ENCODE measurements at regions not wholly inside any gene's neighbourhood (a gene's known extent, or its start where the extent isn't known, plus 50 kb on each side); places are given as distances from the start of the nearest gene placed in this dataset.
"Not testable (repeated sequence)": the region's sequence is repeated elsewhere in the genome, so short reads cannot be mapped to it uniquely, and the experiment has no call there.

GRCh38 chr3:4065085-4065484, 238.1 kb upstream of the SETMAR start:
- H3K27me3 ChIP-seq: no peaks in the 10 kb centered on the region
- H3K4me1 ChIP-seq: peaks cover 0 to 9% (median 0%) of the 10 kb centered on the region in 4 donors
- H3K9me3 ChIP-seq: no peaks in the 10 kb centered on the region
- no peak for TF ChIP-seq CTCF (IDR thresholded peaks at IDR 0.05)
- no peak for TF ChIP-seq POLR2A (IDR thresholded peaks at IDR 0.05)
- TF ChIP-seq EP300 (IDR thresholded peaks at IDR 0.05): no peak
- peaks cover 0 to 2% (median 0%) of the 10 kb centered on the region in 3 donors for H3K36me3 ChIP-seq
- no peak for DNase-seq (ENCODE audit: low spot score in 2 of 2)
- no peak overlapping the region for H3K4me3 ChIP-seq
- WGBS, 2 donors: 82 to 83% methylated on average over 2 of the region's 2 CpGs
- no peak overlapping the region for H3K27ac ChIP-seq

GRCh38 chr3:4065554-4065953, 237.6 kb upstream of the SETMAR start:
- H3K36me3 ChIP-seq: peaks cover 0 to 2% (median 0%) of the 10 kb centered on the region in 3 donors
- H3K27ac ChIP-seq: no peak overlapping the region

GRCh38 chr3:4067893-4068292, 235.3 kb upstream of the SETMAR start:
- DNase-seq (ENCODE audit: low spot score in 2 of 2): no peak
- Histone ChIP-seq H3K4me3 (no peak overlapping the region), H3K4me1 (no peaks in the 10 kb centered on the region), H3K9me3 (peaks cover 0 to 2% (median 0%) of the 10 kb centered on the region in 4 donors), H3K27me3 (no peaks in the 10 kb centered on the region), H3K27ac (no peak overlapping the region), H3K36me3 (peaks cover 0 to 2% (median 0%) of the 10 kb centered on the region in 3 donors)
- TF ChIP-seq CTCF (IDR thresholded peaks at IDR 0.05) (no peak), EP300 (IDR thresholded peaks at IDR 0.05) (no peak), POLR2A (IDR thresholded peaks at IDR 0.05) (no peak)

More at GRCh38 chr3:4065554-4065953, 237.6 kb upstream of the SETMAR start:
- Histone ChIP-seq H3K9me3 (no peaks in the 10 kb centered on the region), H3K4me1 (peaks cover 0 to 4% (median 0%) of the 10 kb centered on the region in 4 donors), H3K27me3 (no peaks in the 10 kb centered on the region), H3K4me3 (no peak overlapping the region)
- TF ChIP-seq POLR2A (IDR thresholded peaks at IDR 0.05) (no peak), CTCF (IDR thresholded peaks at IDR 0.05) (no peak), EP300 (IDR thresholded peaks at IDR 0.05) (no peak)
- WGBS, 2 donors: 97 to 98% methylated on average over 1 of the region's 1 CpG
- no peak for DNase-seq (ENCODE audit: low spot score in 2 of 2)

GRCh38 chr3:4069796-4070195, 233.4 kb upstream of the SETMAR start:
- H3K4me3 ChIP-seq: no peak overlapping the region
- H3K27me3 ChIP-seq: no peaks in the 10 kb centered on the region
- TF ChIP-seq EP300 (IDR thresholded peaks at IDR 0.05) (no peak), CTCF (IDR thresholded peaks at IDR 0.05) (no peak), POLR2A (IDR thresholded peaks at IDR 0.05) (no peak)
- WGBS, 2 donors: 76 to 86% methylated on average over 2 of the region's 2 CpGs
- no peak overlapping the region for H3K27ac ChIP-seq
- H3K9me3 ChIP-seq: peaks cover 0 to 12% (median 0%) of the 10 kb centered on the region in 4 donors
- no peak for DNase-seq (ENCODE audit: low spot score in 2 of 2)
- no peaks in the 10 kb centered on the region for H3K4me1 ChIP-seq
- peaks cover 0 to 2% (median 0%) of the 10 kb centered on the region in 3 donors for H3K36me3 ChIP-seq

- Histone ChIP-seq H3K27me3 (no peaks in the 10 kb centered on the region), H3K4me1 (no peaks in the 10 kb centered on the region), H3K9me3 (peaks cover 0 to 23% (median 0%) of the 10 kb centered on the region in 4 donors), H3K27ac (no peak overlapping the region), H3K36me3 (peaks cover 0 to 2% (median 0%) of the 10 kb centered on the region in 3 donors), H3K4me3 (no peak overlapping the region)
- 37 to 42% methylated on average over 5 of the region's 5 CpGs for WGBS, 2 donors
- TF ChIP-seq EP300 (IDR thresholded peaks at IDR 0.05) (no peak), POLR2A (IDR thresholded peaks at IDR 0.05) (no peak), CTCF (IDR thresholded peaks at IDR 0.05) (no peak)
- no peak for DNase-seq (ENCODE audit: low spot score in 2 of 2)
Measured at GRCh38 chr3:4071481-4072184, 231.5 kb upstream of the SETMAR start.

- H3K36me3 ChIP-seq; H3K4me3 ChIP-seq; H3K27me3 ChIP-seq; H3K4me1 ChIP-seq; H3K27ac ChIP-seq; DNase-seq (ENCODE audit: low spot score in 2 of 2): not testable (repeated sequence)
- H3K9me3 ChIP-seq: peaks cover 0 to 23% (median 0%) of the 10 kb centered on the region in 4 donors
- WGBS, 2 donors: 95 to 97% methylated on average over 2 of the region's 2 CpGs
Measured at GRCh38 chr3:4077278-4077677, 225.9 kb upstream of the SETMAR start.

Data from tibial nerve (tissue), 4 donors.